GM12878 (cell line): ENCODE measurements at regions not wholly inside any gene's neighbourhood (a gene's known extent, or its start where the extent isn't known, plus 50 kb on each side); places are given as distances from the start of the nearest gene placed in this dataset.

Source experiments
- ATAC-seq: fragments of 200-7000 bp; cut with Tn5 transposase; 3 replicates; pipeline ENCODE4 v1.9.1; 2020; ENCODE audit warnings: mild to moderate bottlenecking, moderate library complexity
- BruUV-seq: library from RNA; stranded (reverse); fragments of 400-500 nt; replicated peaks from 2 replicates; lab custom pipeline; 2021; lab: Mats Ljungman, UMichigan
- CTCF ChIA-PET: fragments of 300-600 bp; sonication (Branson Sonifier 250); formaldehyde crosslinking; extraction: SDS; loops from one replicate; lab custom pipeline; 2021; ENCODE audit warnings: inconsistent platforms; lab: Yijun Ruan, JAX
- POLR2A ChIA-PET: fragments of 350-600 bp; formaldehyde crosslinking; extraction: SDS; loops from one replicate; lab custom pipeline; 2021; ENCODE audit warnings: inconsistent platforms; lab: Charles Lee
- RAD21 ChIA-PET: fragments of 300-600 bp; sonication (Branson Sonifier 250); formaldehyde crosslinking; loops from one replicate; lab custom pipeline; 2023; ENCODE audit warnings: antibody characterized with exemption; ENCODE audit not compliant: unreplicated experiment; lab: Charles Lee
- SMC1A ChIA-PET: fragments of 300-600 bp; sonication (Branson Sonifier 250); formaldehyde crosslinking; loops from one replicate; lab custom pipeline; 2023; ENCODE audit not compliant: unreplicated experiment, uncharacterized antibody; lab: Charles Lee
- DNase-seq: peaks from one replicate; pipeline ENCODE4 v3.0.0-alpha.2; 2011; ENCODE audit warnings: low read depth, low spot score
- FAIRE-seq: peaks from 3 replicates; lab custom pipeline; 2011; peaks lifted over from hg19 to GRCh38; lab: Jason Lieb, UNC
- H2AFZ ChIP-seq: 2 replicates; pipeline ENCODE4 v1.6.0; 2011; ENCODE audit warnings: low read depth, low read length, control low read depth; ENCODE audit not compliant: control insufficient read depth
- H3K27ac ChIP-seq: 2 replicates; pipeline ENCODE4 v1.5.1; 2011; ENCODE audit warnings: control low read depth; ENCODE audit not compliant: control insufficient read depth, insufficient read depth
- H3K27me3 ChIP-seq, 2 experiments: replicated peaks in 1 of 2; 2 replicates each; pipeline versions ENCODE4 v1.6.0 to v1.6.1; 2011; ENCODE audit warnings: low read length in 1 of 2; ENCODE audit not compliant: control insufficient read depth in 2 of 2, insufficient read depth in 2 of 2
- H3K36me3 ChIP-seq, 2 experiments: 2 replicates each; pipeline ENCODE4 v1.5.1; 2011; ENCODE audit warnings: low read length in 1 of 2; ENCODE audit not compliant: control insufficient read depth in 2 of 2, insufficient read depth in 2 of 2
- H3K4me1 ChIP-seq: 2 replicates; pipeline ENCODE4 v1.6.1; 2011; ENCODE audit warnings: mild to moderate bottlenecking, low read length, moderate library complexity, mixed read lengths; ENCODE audit not compliant: control insufficient read depth, insufficient read depth
- H3K4me2 ChIP-seq: 2 replicates; pipeline ENCODE4 v1.6.0; 2011; ENCODE audit warnings: control low read depth; ENCODE audit not compliant: control insufficient read depth, insufficient read depth
- H3K4me3 ChIP-seq: fragments of 200-600 bp; sonication (generic); 2 replicates; pipeline ENCODE4 v1.5.1; 2016
- H3K79me2 ChIP-seq: 2 replicates; pipeline ENCODE4 v1.6.0; 2011; ENCODE audit warnings: low read length; ENCODE audit not compliant: control insufficient read depth, insufficient read depth
- H3K9ac ChIP-seq: 2 replicates; pipeline ENCODE4 v1.8.0; 2011; ENCODE audit warnings: low read length, control low read depth, mixed read lengths; ENCODE audit not compliant: control insufficient read depth, insufficient read depth
- H3K9me3 ChIP-seq: replicated peaks from 3 replicates; pipeline ENCODE4 v1.5.1; 2011; ENCODE audit warnings: mild to moderate bottlenecking, low read length; ENCODE audit not compliant: control insufficient read depth, insufficient read depth
- H4K20me1 ChIP-seq: 2 replicates; pipeline ENCODE4 v1.6.0; 2011; ENCODE audit not compliant: control insufficient read depth, insufficient read depth
- ATF7 ChIP-seq: fragments of 450-650 bp; IDR thresholded peaks from 2 replicates; pipeline ENCODE4 v1.6.1; 2016; ENCODE audit warnings: low read depth, mild to moderate bottlenecking
- CREB1 ChIP-seq: IDR thresholded peaks from 2 replicates; pipeline ENCODE4 v1.6.1; 2012; ENCODE audit warnings: low read depth, mild to moderate bottlenecking, inconsistent platforms
- EED ChIP-seq: sonication (generic); IDR thresholded peaks from 2 replicates; pipeline ENCODE4 v1.6.1; 2016; ENCODE audit warnings: antibody characterized with exemption, low read depth
- ELK1 ChIP-seq: IDR thresholded peaks from 2 replicates; pipeline ENCODE4 v1.6.1; 2012; ENCODE audit warnings: low read depth, low read length, improper control_type of control experiment
- EP300 ChIP-seq, 2 experiments: fragments of 150-350 bp in 1 of 2; IDR thresholded peaks; 2 replicates each; pipeline ENCODE4 v1.6.1; 2011 to 2012; ENCODE audit warnings: low read depth in 2 of 2, low read length in 2 of 2, borderline replicate concordance in 1 of 2, improper control_type of control experiment in 1 of 2, inconsistent platforms in 1 of 2; ENCODE audit not compliant: control insufficient read depth in 1 of 2
- FOXM1 ChIP-seq: IDR thresholded peaks from 2 replicates; pipeline ENCODE4 v1.6.1; 2012; ENCODE audit warnings: low read depth, mild to moderate bottlenecking, inconsistent platforms, low read length, moderate library complexity
- HCFC1 ChIP-seq: fragments of 150-350 bp; IDR thresholded peaks from 2 replicates; pipeline ENCODE4 v1.6.1; 2014; ENCODE audit warnings: low read length
- NFYA ChIP-seq: IDR thresholded peaks from 2 replicates; pipeline ENCODE4 v1.6.1; 2011; ENCODE audit warnings: low read depth, mild to moderate bottlenecking, low read length, improper control_type of control experiment, borderline replicate concordance
- NRF1 ChIP-seq: conservative IDR thresholded peaks from 2 replicates; pipeline ENCODE4 v1.6.1; 2011; ENCODE audit warnings: mild to moderate bottlenecking, low read depth, low read length, improper control_type of control experiment
- PAX8 ChIP-seq: fragments of 450-650 bp; IDR thresholded peaks from 2 replicates; pipeline ENCODE4 v1.6.1; 2017; ENCODE audit warnings: mild to moderate bottlenecking, moderate library complexity
- PKNOX1 ChIP-seq: fragments of 450-650 bp; IDR thresholded peaks from 2 replicates; pipeline ENCODE4 v1.6.1; 2016; ENCODE audit warnings: mild to moderate bottlenecking
- RELB ChIP-seq: fragments of 450-650 bp; IDR thresholded peaks from 2 replicates; pipeline ENCODE4 v1.6.1; 2017; ENCODE audit warnings: low read depth, mild to moderate bottlenecking, moderate library complexity
- WRNIP1 ChIP-seq: IDR thresholded peaks from 2 replicates; pipeline ENCODE4 v1.6.1; 2011; ENCODE audit warnings: low read depth, low read length, improper control_type of control experiment, borderline replicate concordance
- ZBTB33 ChIP-seq: fragments of 450-650 bp; IDR thresholded peaks from 2 replicates; pipeline ENCODE4 v1.6.1; 2017; ENCODE audit warnings: mild to moderate bottlenecking
- ZNF274 ChIP-seq: IDR thresholded peaks from one replicate; pipeline ENCODE4 v1.8.0; 2011; ENCODE audit not compliant: insufficient read length, insufficient read depth
- ZSCAN29 ChIP-seq: fragments of 450-650 bp; IDR thresholded peaks from 2 replicates; pipeline ENCODE4 v1.6.1; 2017; ENCODE audit warnings: mild to moderate bottlenecking, moderate library complexity
- WGBS: methylation state at CpG from one replicate; pipeline ENCODE4 v1.1.6; 2016; ENCODE audit warnings: low lambda C conversion rate; ENCODE audit not compliant: insufficient replicate concordance, insufficient coverage; ENCODE audit errors: missing lambda C conversion rate; 5-methylcytosine and 5-hydroxymethylcytosine counted together
- in situ Hi-C: fragments of 300-500 bp; cut with MboI; formaldehyde crosslinking; loops from 9 replicates; pipeline ENCODE4 v1.14.3; 2018; ENCODE audit warnings: mixed read lengths
- intact Hi-C: fragments of 100-400 bp; cut with micrococcal nuclease; formaldehyde crosslinking; loops from one replicate; pipeline ENCODE4 v1.14.2; 2022; ENCODE audit not compliant: unreplicated experiment

GRCh38 chr4:67158666-67159065 is 386.6 kb downstream of the CENPC start (continued):
- TF ChIP-seq ZNF274 = no peak
- no peak for TF ChIP-seq EED
- no peak for TF ChIP-seq NFYA

GRCh38 chr4:67152976-67153375 is 392.3 kb downstream of the CENPC start:
- ChIA-PET POLR2A (no interaction called here), CTCF (interaction anchor here (1.4 kb wide), 1 partner anchor 65 kb away, joined by 3 read pairs; no protein-coding TSS in a partner anchor), RAD21 (no interaction called here), SMC1A (no interaction called here)
- H3K9me3 ChIP-seq = no peaks in the 10 kb centered on the region
- no peaks in the 10 kb centered on the region for H3K27me3 ChIP-seq
- no peak for DNase-seq
- no peaks in the 10 kb centered on the region for H4K20me1 ChIP-seq
- H3K79me2 ChIP-seq = no peaks in the 10 kb centered on the region
- 5% methylated on average over 3 of the region's 3 CpGs for WGBS
- no peak overlapping the region for H3K9ac ChIP-seq
- no peaks in the 10 kb centered on the region for H3K36me3 ChIP-seq
- intact Hi-C loops (no loop called here), in situ Hi-C loops (no loop called here)
- BruUV-seq = no TSS peak
- no peak overlapping the region for H3K27ac ChIP-seq
- H3K4me1 ChIP-seq = no peaks in the 10 kb centered on the region
- FAIRE-seq = no peak
- no peak overlapping the region for H3K4me2 ChIP-seq
- no peak overlapping the region for H3K4me3 ChIP-seq
- no peak overlapping the region for H2AFZ ChIP-seq
- no peak for ATAC-seq
- TF ChIP-seq RELB (no peak), CREB1 (no peak), NRF1 (no peak), ATF7 (no peak), PKNOX1 (no peak), WRNIP1 (no peak), ZBTB33 (no peak), ELK1 (no peak), ZSCAN29 (no peak), HCFC1 (no peak), PAX8 (no peak), EP300 (IDR thresholded peaks at IDR 0.05; ENCODE audit: borderline replicate concordance in 1 of 2, control insufficient read depth in 1 of 2, low read depth in 2 of 2, low read length in 2 of 2) (no peak), FOXM1 (no peak), NFYA (no peak)
